HEK293T (cell line): ENCODE measurements at regions not wholly inside any gene's neighbourhood (a gene's known extent, or its start where the extent isn't known, plus 50 kb on each side); places are given as distances from the start of the nearest gene placed in this dataset.

Source experiments
- ARNT ChIP-seq: fragments of 450-650 bp; IDR thresholded peaks from 2 replicates; pipeline ENCODE4 v1.6.1; 2017; ENCODE audit warnings: mild to moderate bottlenecking
- BHLHE40 ChIP-seq: fragments of 450-650 bp; IDR thresholded peaks from 2 replicates; pipeline ENCODE4 v1.6.1; 2016; ENCODE audit warnings: mild to moderate bottlenecking, moderate library complexity, borderline replicate concordance
- FOXA1 ChIP-seq: fragments of 450-650 bp; IDR thresholded peaks from 2 replicates; pipeline ENCODE4 v1.6.1; 2016; ENCODE audit warnings: mild to moderate bottlenecking
- FOXK2 ChIP-seq: fragments of 450-650 bp; IDR thresholded peaks from 2 replicates; pipeline ENCODE4 v1.6.1; 2016; ENCODE audit warnings: mild to moderate bottlenecking
- FOXM1 ChIP-seq: fragments of 450-650 bp; IDR thresholded peaks from 2 replicates; pipeline ENCODE4 v1.6.1; 2017; ENCODE audit warnings: mild to moderate bottlenecking, borderline replicate concordance
- HDGF ChIP-seq: fragments of 450-650 bp; IDR thresholded peaks from 2 replicates; pipeline ENCODE4 v1.6.1; 2017; ENCODE audit warnings: antibody characterized with exemption, borderline replicate concordance
- NFRKB ChIP-seq: fragments of 450-650 bp; IDR thresholded peaks from 2 replicates; pipeline ENCODE4 v1.6.1; 2016; ENCODE audit warnings: mild to moderate bottlenecking, moderate library complexity
- SP1 ChIP-seq: fragments of 450-650 bp; IDR thresholded peaks from 2 replicates; pipeline ENCODE4 v1.6.1; 2017
- SUZ12 ChIP-seq: fragments of 450-650 bp; IDR thresholded peaks from 2 replicates; pipeline ENCODE4 v1.6.1; 2016; ENCODE audit warnings: mild to moderate bottlenecking
- TARDBP ChIP-seq: fragments of 450-650 bp; IDR thresholded peaks from 2 replicates; pipeline ENCODE4 v1.6.1; 2016
- ZNF384 ChIP-seq: fragments of 450-650 bp; IDR thresholded peaks from 2 replicates; pipeline ENCODE4 v1.6.1; 2016
- TF ChIP-seq, protein P1 (sequence below): fragments of 450-650 bp; IDR thresholded peaks from 2 replicates; pipeline ENCODE4 v1.6.1; 2016

DNA sequence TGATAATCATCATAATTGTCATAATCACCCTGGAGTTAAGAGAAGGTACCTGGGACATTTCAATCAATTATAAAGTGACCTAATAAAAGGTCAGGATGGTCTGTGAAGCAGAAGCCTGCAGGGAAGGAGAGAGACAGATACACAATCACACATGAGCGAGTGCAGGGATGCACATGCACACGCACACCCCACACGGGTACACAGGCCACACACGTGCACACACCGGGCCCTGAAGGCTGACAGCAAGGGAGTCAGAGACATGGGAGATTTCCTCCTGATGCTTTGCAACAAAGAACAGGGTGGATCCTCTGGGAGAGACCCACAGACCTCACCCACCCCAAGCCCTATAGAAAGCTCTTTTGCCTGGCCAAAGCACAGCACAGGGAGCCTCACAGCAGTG, 82.3 kb upstream of the ZC3H12A start:
- TF ChIP-seq FOXM1 = no peak
- no peak for TF ChIP-seq SUZ12
- TF ChIP-seq ARNT = no peak
- no peak for TF ChIP-seq FOXK2
- TF ChIP-seq TARDBP = no peak
- no peak for TF ChIP-seq HDGF
- no peak for TF ChIP-seq FOXA1
- no peak for TF ChIP-seq SP1
- no peak for TF ChIP-seq BHLHE40
- no peak for TF ChIP-seq NFRKB
- TF ChIP-seq, protein P1, sequence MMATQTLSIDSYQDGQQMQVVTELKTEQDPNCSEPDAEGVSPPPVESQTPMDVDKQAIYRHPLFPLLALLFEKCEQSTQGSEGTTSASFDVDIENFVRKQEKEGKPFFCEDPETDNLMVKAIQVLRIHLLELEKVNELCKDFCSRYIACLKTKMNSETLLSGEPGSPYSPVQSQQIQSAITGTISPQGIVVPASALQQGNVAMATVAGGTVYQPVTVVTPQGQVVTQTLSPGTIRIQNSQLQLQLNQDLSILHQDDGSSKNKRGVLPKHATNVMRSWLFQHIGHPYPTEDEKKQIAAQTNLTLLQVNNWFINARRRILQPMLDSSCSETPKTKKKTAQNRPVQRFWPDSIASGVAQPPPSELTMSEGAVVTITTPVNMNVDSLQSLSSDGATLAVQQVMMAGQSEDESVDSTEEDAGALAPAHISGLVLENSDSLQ = no peak
- no peak for TF ChIP-seq ZNF384
